GM18870 (cell line): ENCODE measurements at regions not wholly inside any gene's neighbourhood (a gene's known extent, or its start where the extent isn't known, plus 50 kb on each side); places are given as distances from the start of the nearest gene placed in this dataset.
A peak's percentile ranks its signal among the peaks of the same experiment; 100 is the strongest.

ENCODE experiments used
- ATAC-seq: cut with Tn5 transposase; IDR thresholded peaks from one replicate; pipeline ENCODE4 v1.9.1; 2021; ENCODE audit warnings: moderate library complexity; ENCODE audit not compliant: unreplicated experiment

- ATAC-seq: no peak
These were observed 56.6 kb upstream of the BEX4 start for GRCh38 chrX:103158317-103158621.

- ATAC-seq: peak; percentile 64
These were observed 57.2 kb upstream of the BEX4 start for GRCh38 chrX:103157496-103158316.

DNA sequence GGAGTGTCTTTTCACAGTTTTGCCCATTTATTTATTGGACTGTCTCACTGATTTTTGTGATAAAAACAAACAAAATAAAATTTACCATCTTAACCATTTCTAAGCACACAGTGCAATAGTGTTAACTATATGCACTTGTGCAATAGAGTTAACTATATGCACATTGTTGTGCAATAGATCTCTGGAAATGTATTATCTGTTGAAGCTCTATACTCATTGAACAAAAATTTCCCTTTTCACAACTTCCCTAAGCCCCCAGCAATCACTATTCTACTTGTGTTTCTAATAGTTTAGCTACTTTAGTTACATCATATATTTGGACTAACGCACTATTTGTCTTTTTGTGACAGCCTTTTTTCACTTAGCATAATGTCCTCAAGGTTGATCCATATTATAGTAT lies 59.7 kb upstream of the BEX4 start:
- no peak for ATAC-seq

DNA sequence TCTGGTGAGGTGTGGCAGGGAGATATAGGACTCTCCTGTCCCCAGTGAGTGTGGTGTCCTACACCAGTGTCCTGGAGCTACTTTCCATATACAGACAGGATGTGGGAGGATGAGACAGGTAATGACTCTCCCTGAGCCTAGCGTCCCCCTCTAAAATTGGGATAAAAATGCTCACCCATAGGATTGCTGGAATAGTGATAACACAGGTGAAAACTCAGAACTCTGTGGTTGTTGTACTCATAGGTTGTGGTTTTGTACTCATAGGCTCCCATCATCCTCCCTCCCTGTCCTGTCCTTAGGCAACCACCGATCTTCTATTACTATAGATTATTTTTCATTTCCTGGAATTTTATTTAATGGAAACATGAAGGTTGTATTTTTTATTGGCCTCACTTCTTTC lies 60.7 kb upstream of the NXF3 start:
- ATAC-seq: no peak

GRCh38 chrX:103151799-103152198 lies 58.9 kb upstream of the NXF3 start:
- ATAC-seq: peak; percentile 8

DNA sequence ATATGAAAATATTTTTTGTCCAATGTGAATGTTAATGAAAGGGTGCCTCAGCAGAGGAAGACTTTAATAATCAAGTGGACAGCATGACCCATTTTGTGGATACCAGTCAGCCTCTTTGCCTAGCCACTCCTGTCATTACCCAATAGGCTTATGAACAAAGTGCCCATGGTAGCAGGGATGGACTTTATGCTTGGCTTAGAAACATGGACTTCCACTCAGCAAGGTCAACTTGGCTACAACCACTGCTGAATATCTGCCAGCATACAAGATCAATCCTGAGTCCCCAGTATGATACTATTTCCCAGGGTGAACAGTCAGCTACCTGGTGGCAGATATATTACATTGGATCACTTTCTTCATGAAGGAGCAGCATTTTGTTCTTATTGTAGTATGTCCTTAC lies 56.7 kb upstream of the NXF3 start:
- ATAC-seq: no peak

- no peak for ATAC-seq
These were observed 55.1 kb upstream of the NXF3 start for GRCh38 chrX:103148075-103148474.
